IMR-90 (cell line): ENCODE measurements at regions not wholly inside any gene's neighbourhood (a gene's known extent, or its start where the extent isn't known, plus 50 kb on each side); places are given as distances from the start of the nearest gene placed in this dataset.

ENCODE experiments used
- ATAC-seq: fragments of 200-7000 bp; cut with Tn5 transposase; 2 replicates; pipeline ENCODE4 v1.9.1; 2020; ENCODE audit warnings: low read depth, mild to moderate bottlenecking, moderate library complexity
- BruUV-seq: library from RNA; stranded (reverse); fragments of 400-500 nt; replicated peaks from 2 replicates; lab custom pipeline; 2021; lab: Mats Ljungman, UMichigan
- CTCF ChIA-PET: fragments of 300-600 bp; formaldehyde crosslinking; extraction: SDS; loops from one replicate; lab custom pipeline; 2021; ENCODE audit warnings: antibody characterized with exemption; lab: Yijun Ruan, JAX
- POLR2A ChIA-PET: fragments of 300-600 bp; sonication (Branson Sonifier 250); formaldehyde crosslinking; loops from one replicate; lab custom pipeline; 2022; ENCODE audit warnings: antibody characterized with exemption; ENCODE audit not compliant: unreplicated experiment; lab: Charles Lee
- DNase-seq: peaks from one replicate; pipeline ENCODE4 v3.0.0; 2013
- H2AFZ ChIP-seq: replicated peaks from 2 replicates; pipeline ENCODE3; 2013; ENCODE audit warnings: low read length, mild to moderate bottlenecking; ENCODE audit not compliant: poor library complexity
- H2AK5ac ChIP-seq: 2 replicates; pipeline ENCODE4 v1.6.1; 2013; ENCODE audit warnings: low read depth, low read length, inconsistent platforms
- H2AK9ac ChIP-seq: replicated peaks from 2 replicates; pipeline ENCODE3; 2013; ENCODE audit warnings: mild to moderate bottlenecking, low read depth, low read length, moderate library complexity; ENCODE audit not compliant: poor library complexity
- H2BK120ac ChIP-seq: 2 replicates; pipeline ENCODE4 v1.6.1; 2013; ENCODE audit warnings: low read depth, low read length, inconsistent platforms
- H2BK15ac ChIP-seq: 3 replicates; pipeline ENCODE4 v1.6.1; 2013; ENCODE audit warnings: low read depth, low read length, inconsistent platforms
- H2BK20ac ChIP-seq: 2 replicates; pipeline ENCODE4 v1.6.1; 2013; ENCODE audit warnings: low read depth, mild to moderate bottlenecking, inconsistent platforms, low read length, moderate library complexity
- H2BK5ac ChIP-seq: 2 replicates; pipeline ENCODE4 v1.6.1; 2013; ENCODE audit warnings: mild to moderate bottlenecking, low read depth, low read length, inconsistent platforms; ENCODE audit not compliant: poor library complexity, severe bottlenecking
- H3K14ac ChIP-seq: replicated peaks from 2 replicates; pipeline ENCODE4 v1.6.1; 2013; ENCODE audit warnings: low read depth, low read length, inconsistent platforms
- H3K18ac ChIP-seq: 2 replicates; pipeline ENCODE4 v1.6.1; 2013; ENCODE audit warnings: low read depth, low read length, control low read depth
- H3K23ac ChIP-seq: 2 replicates; pipeline ENCODE4 v1.6.1; 2013; ENCODE audit warnings: low read depth, low read length, inconsistent platforms
- H3K27ac ChIP-seq: 2 replicates; pipeline ENCODE4 v1.5.1; 2013; ENCODE audit warnings: mild to moderate bottlenecking, control low read depth, low read length; ENCODE audit not compliant: insufficient read depth
- H3K27me3 ChIP-seq: 2 replicates; pipeline ENCODE4 v1.6.1; 2013; ENCODE audit warnings: low read length; ENCODE audit not compliant: control insufficient read depth, insufficient read depth
- H3K36me3 ChIP-seq: 2 replicates; pipeline ENCODE4 v1.6.1; 2013; ENCODE audit warnings: low read length, mixed read lengths; ENCODE audit not compliant: control insufficient read depth, insufficient read depth
- H3K4ac ChIP-seq: 2 replicates; pipeline ENCODE4 v1.6.1; 2013; ENCODE audit warnings: low read depth, low read length, inconsistent platforms
- H3K4me1 ChIP-seq: 2 replicates; pipeline ENCODE4 v1.6.1; 2013; ENCODE audit warnings: low read length, mixed read lengths; ENCODE audit not compliant: control insufficient read depth, insufficient read depth
- H3K4me2 ChIP-seq: 2 replicates; pipeline ENCODE4 v1.6.1; 2013; ENCODE audit warnings: low read depth, mild to moderate bottlenecking, control low read depth, low read length, moderate library complexity
- H3K4me3 ChIP-seq: 2 replicates; pipeline ENCODE4 v1.5.1; 2013; ENCODE audit warnings: low read depth, mild to moderate bottlenecking, control low read depth, low read length, moderate library complexity; ENCODE audit not compliant: insufficient read depth
- H3K56ac ChIP-seq: 2 replicates; pipeline ENCODE4 v1.6.1; 2013; ENCODE audit warnings: low read length, inconsistent platforms; ENCODE audit not compliant: insufficient read depth; ENCODE audit errors: extremely low read depth
- H3K79me1 ChIP-seq, 2 experiments: 2 replicates each; pipeline ENCODE4 v1.6.1; 2013; ENCODE audit warnings: low read length in 2 of 2, inconsistent platforms in 1 of 2, low read depth in 1 of 2
- H3K9ac ChIP-seq: 2 replicates; pipeline ENCODE4 v1.6.1; 2013; ENCODE audit warnings: low read depth, low read length, control low read depth
- H3K9me1 ChIP-seq: 2 replicates; pipeline ENCODE4 v1.6.1; 2013; ENCODE audit warnings: low read length, inconsistent platforms; ENCODE audit not compliant: insufficient read depth
- H3K9me3 ChIP-seq: 2 replicates; pipeline ENCODE4 v1.6.1; 2013; ENCODE audit warnings: low read length; ENCODE audit not compliant: control insufficient read depth, insufficient read depth
- H4K20me1 ChIP-seq: 2 replicates; pipeline ENCODE4 v1.6.1; 2013; ENCODE audit warnings: low read length, inconsistent platforms; ENCODE audit not compliant: insufficient read depth
- H4K5ac ChIP-seq: 2 replicates; pipeline ENCODE4 v1.6.1; 2013; ENCODE audit warnings: mild to moderate bottlenecking, low read depth, low read length, control low read depth
- H4K8ac ChIP-seq, 2 experiments: 2 replicates each; pipeline ENCODE4 v1.6.1; 2013; ENCODE audit warnings: low read depth in 2 of 2, low read length in 2 of 2, control low read depth in 1 of 2, inconsistent platforms in 1 of 2
- H4K91ac ChIP-seq: 2 replicates; pipeline ENCODE4 v1.6.1; 2013; ENCODE audit warnings: low read depth, low read length, inconsistent platforms; ENCODE audit not compliant: insufficient read depth
- BHLHE40 ChIP-seq: fragments of 150-350 bp; IDR thresholded peaks from 2 replicates; pipeline ENCODE4 v1.6.1; 2016; ENCODE audit warnings: mild to moderate bottlenecking, low read depth, low read length
- CEBPB ChIP-seq: IDR thresholded peaks from 2 replicates; pipeline ENCODE4 v1.6.1; 2012; ENCODE audit warnings: low read depth, low read length, improper control_type of control experiment
- CHD1 ChIP-seq: IDR thresholded peaks from 2 replicates; pipeline ENCODE4 v1.6.1; 2012; ENCODE audit warnings: low read depth, low read length, improper control_type of control experiment
- FOS ChIP-seq: fragments of 150-350 bp; IDR thresholded peaks from 2 replicates; pipeline ENCODE4 v1.6.1; 2016; ENCODE audit warnings: low read depth, low read length
- MAFK ChIP-seq: IDR thresholded peaks from 2 replicates; pipeline ENCODE4 v1.6.1; 2012; ENCODE audit warnings: low read depth, low read length, improper control_type of control experiment
- MAZ ChIP-seq: IDR thresholded peaks from 2 replicates; pipeline ENCODE4 v1.6.1; 2012; ENCODE audit warnings: low read depth, mild to moderate bottlenecking, low read length, improper control_type of control experiment, moderate library complexity, borderline replicate concordance
- MXI1 ChIP-seq: IDR thresholded peaks from 2 replicates; pipeline ENCODE4 v1.6.1; 2012; ENCODE audit warnings: low read depth, mild to moderate bottlenecking, low read length, moderate library complexity, borderline replicate concordance
- NFE2L2 ChIP-seq: fragments of 150-350 bp; IDR thresholded peaks from 2 replicates; pipeline ENCODE4 v1.6.1; 2016; ENCODE audit warnings: low read depth, mild to moderate bottlenecking, low read length
- POLR2A ChIP-seq: IDR thresholded peaks from 2 replicates; pipeline ENCODE4 v1.6.1; 2012; ENCODE audit warnings: mild to moderate bottlenecking, low read depth, low read length
- RAD21 ChIP-seq: IDR thresholded peaks from 2 replicates; pipeline ENCODE4 v1.6.1; 2012; ENCODE audit warnings: low read length, improper control_type of control experiment
- RCOR1 ChIP-seq: IDR thresholded peaks from 2 replicates; pipeline ENCODE4 v1.6.1; 2012; ENCODE audit warnings: mild to moderate bottlenecking, low read length, improper control_type of control experiment; ENCODE audit not compliant: insufficient replicate concordance
- RFX5 ChIP-seq: IDR thresholded peaks from 2 replicates; pipeline ENCODE4 v1.8.0; 2012; ENCODE audit warnings: low read depth, mild to moderate bottlenecking, low read length, moderate library complexity
- SMC3 ChIP-seq: fragments of 150-350 bp; IDR thresholded peaks from 2 replicates; pipeline ENCODE4 v1.6.1; 2016; ENCODE audit warnings: low read depth, mild to moderate bottlenecking, antibody characterized with exemption, low read length, moderate library complexity
- dilution Hi-C: fragments of 300-500 bp; cut with HindIII; formaldehyde crosslinking; loops from one replicate; pipeline ENCODE4 v1.14.3; 2018; ENCODE audit warnings: low sequenced_read_pairs; ENCODE audit not compliant: unreplicated experiment
- in situ Hi-C: fragments of 300-500 bp; cut with MboI; formaldehyde crosslinking; loops from 3 replicates; pipeline ENCODE4 v1.14.3; 2019; ENCODE audit warnings: low sequenced_read_pairs, inconsistent platforms, mixed read lengths
- intact Hi-C: fragments of 100-400 bp; cut with micrococcal nuclease; formaldehyde crosslinking; loops from 2 replicates; pipeline ENCODE4 v1.10.0; 2022
- TF ChIP-seq, protein P1 (sequence below): fragments of 150-350 bp; IDR thresholded peaks from 2 replicates; pipeline ENCODE4 v1.6.1; 2016; ENCODE audit warnings: low read depth, mild to moderate bottlenecking, low read length, moderate library complexity, borderline replicate concordance
- TF ChIP-seq, protein P2 (sequence below): conservative IDR thresholded peaks from 2 replicates; pipeline ENCODE4 v1.5.1; 2012; ENCODE audit warnings: mild to moderate bottlenecking, low read depth, low read length, improper control_type of control experiment
- TF ChIP-seq, protein P3 (sequence below): fragments of 150-350 bp; IDR thresholded peaks from 2 replicates; pipeline ENCODE4 v1.6.1; 2017; ENCODE audit warnings: mild to moderate bottlenecking, antibody characterized with exemption, low read length, low read depth

DNA sequence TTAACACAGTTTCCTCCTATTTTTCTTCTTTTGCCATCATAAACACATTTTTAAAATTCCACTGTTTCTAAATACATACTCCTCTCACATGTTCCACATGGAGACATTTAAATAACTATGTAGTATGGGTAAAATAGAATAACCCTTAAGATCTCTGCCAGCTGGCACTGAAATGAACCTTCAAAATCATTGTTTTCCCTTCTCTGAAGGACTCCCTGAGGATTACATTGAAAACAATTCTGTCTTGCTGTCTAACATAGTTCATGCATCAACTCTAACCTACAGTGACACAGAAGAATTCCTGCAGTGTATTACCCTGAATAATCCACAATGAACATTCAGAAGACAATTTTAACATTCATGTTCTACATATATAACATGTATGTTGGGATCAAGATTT, 1361.8 kb upstream of the CITED2 start:
- Histone ChIP-seq H3K4ac (no peak overlapping the region), H2AK5ac (no peak overlapping the region), H3K4me1 (no peaks in the 10 kb centered on the region), H2AFZ (no peak overlapping the region), H3K4me3 (no peak overlapping the region), H3K56ac (no peak overlapping the region), H4K20me1 (no peaks in the 10 kb centered on the region), H4K8ac (no peak overlapping the region), H3K9ac (no peak overlapping the region), H2BK120ac (no peak overlapping the region; the same call in 1 of the 2 replicates), H3K36me3 (no peaks in the 10 kb centered on the region), H3K9me3 (no peaks in the 10 kb centered on the region), H3K79me1 (no peaks in the 10 kb centered on the region), H2BK15ac (no peak overlapping the region), H2BK5ac (peak overlapping the region; percentile 30), H3K14ac (no peak overlapping the region), H2AK9ac (no peak overlapping the region), H3K18ac (peak overlapping the region; percentile 72; the same call in 1 of the 2 replicates), H4K5ac (no peak overlapping the region), H3K23ac (no peak overlapping the region), H3K27me3 (no peaks in the 10 kb centered on the region), H3K9me1 (no peaks in the 10 kb centered on the region), H2BK20ac (no peak overlapping the region), H4K91ac (no peak overlapping the region), H3K4me2 (no peak overlapping the region), H3K27ac (no peak overlapping the region)
- in situ Hi-C loops: no loop called here
- BruUV-seq: no TSS peak
- POLR2A ChIA-PET: no interaction called here
- dilution Hi-C loops: no loop called here
- intact Hi-C loops: loop anchor here (2.0 kb wide), 1 partner anchor 185 kb away; no protein-coding TSS in a partner anchor
- TF ChIP-seq CEBPB (no peak), MXI1 (no peak), FOS (no peak), BHLHE40 (no peak), SMC3 (no peak), RAD21 (no peak), NFE2L2 (no peak), MAFK (no peak), RFX5 (no peak), POLR2A (no peak), CHD1 (no peak), MAZ (no peak), RCOR1 (no peak)
- TF ChIP-seq, protein P1, sequence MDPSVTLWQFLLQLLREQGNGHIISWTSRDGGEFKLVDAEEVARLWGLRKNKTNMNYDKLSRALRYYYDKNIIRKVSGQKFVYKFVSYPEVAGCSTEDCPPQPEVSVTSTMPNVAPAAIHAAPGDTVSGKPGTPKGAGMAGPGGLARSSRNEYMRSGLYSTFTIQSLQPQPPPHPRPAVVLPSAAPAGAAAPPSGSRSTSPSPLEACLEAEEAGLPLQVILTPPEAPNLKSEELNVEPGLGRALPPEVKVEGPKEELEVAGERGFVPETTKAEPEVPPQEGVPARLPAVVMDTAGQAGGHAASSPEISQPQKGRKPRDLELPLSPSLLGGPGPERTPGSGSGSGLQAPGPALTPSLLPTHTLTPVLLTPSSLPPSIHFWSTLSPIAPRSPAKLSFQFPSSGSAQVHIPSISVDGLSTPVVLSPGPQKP: no peak
- TF ChIP-seq, protein P2, sequence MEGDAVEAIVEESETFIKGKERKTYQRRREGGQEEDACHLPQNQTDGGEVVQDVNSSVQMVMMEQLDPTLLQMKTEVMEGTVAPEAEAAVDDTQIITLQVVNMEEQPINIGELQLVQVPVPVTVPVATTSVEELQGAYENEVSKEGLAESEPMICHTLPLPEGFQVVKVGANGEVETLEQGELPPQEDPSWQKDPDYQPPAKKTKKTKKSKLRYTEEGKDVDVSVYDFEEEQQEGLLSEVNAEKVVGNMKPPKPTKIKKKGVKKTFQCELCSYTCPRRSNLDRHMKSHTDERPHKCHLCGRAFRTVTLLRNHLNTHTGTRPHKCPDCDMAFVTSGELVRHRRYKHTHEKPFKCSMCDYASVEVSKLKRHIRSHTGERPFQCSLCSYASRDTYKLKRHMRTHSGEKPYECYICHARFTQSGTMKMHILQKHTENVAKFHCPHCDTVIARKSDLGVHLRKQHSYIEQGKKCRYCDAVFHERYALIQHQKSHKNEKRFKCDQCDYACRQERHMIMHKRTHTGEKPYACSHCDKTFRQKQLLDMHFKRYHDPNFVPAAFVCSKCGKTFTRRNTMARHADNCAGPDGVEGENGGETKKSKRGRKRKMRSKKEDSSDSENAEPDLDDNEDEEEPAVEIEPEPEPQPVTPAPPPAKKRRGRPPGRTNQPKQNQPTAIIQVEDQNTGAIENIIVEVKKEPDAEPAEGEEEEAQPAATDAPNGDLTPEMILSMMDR: no peak
- TF ChIP-seq, protein P3, sequence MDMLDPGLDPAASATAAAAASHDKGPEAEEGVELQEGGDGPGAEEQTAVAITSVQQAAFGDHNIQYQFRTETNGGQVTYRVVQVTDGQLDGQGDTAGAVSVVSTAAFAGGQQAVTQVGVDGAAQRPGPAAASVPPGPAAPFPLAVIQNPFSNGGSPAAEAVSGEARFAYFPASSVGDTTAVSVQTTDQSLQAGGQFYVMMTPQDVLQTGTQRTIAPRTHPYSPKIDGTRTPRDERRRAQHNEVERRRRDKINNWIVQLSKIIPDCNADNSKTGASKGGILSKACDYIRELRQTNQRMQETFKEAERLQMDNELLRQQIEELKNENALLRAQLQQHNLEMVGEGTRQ: no peak
- peak; percentile 37 for ATAC-seq
- CTCF ChIA-PET: interaction anchor here (0.6 kb wide), 1 partner anchor 253 kb away, joined by 5 read pairs; no protein-coding TSS in a partner anchor
- no peak for DNase-seq
